ENCODE measurements at regions not wholly inside any gene's neighbourhood (a gene's known extent, or its start where the extent isn't known, plus 50 kb on each side); places are given as distances from the start of the nearest gene placed in this dataset.

DNA sequence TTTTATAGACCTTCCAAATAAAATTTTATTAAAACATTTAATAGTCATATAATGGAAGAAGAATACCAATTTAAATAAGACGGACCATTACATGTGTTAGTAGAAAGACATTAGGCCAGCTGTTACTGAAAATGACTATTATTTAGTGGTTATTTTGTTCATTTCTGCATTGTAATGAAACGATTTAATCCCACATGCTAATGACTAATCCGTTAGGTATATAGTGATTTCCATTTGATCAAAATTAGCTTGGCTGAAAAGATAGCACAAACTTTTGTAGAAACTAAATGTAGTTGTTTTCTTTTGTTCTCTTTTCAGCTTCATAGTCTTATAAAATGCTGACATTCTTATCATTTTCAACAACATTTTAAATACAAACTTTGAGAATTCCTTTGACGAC, 556.1 kb upstream of the TENM3 start:
- no peak for DNase-seq (ENCODE audit: extremely low read depth in 1 of 2, low read depth in 1 of 2)

DNA sequence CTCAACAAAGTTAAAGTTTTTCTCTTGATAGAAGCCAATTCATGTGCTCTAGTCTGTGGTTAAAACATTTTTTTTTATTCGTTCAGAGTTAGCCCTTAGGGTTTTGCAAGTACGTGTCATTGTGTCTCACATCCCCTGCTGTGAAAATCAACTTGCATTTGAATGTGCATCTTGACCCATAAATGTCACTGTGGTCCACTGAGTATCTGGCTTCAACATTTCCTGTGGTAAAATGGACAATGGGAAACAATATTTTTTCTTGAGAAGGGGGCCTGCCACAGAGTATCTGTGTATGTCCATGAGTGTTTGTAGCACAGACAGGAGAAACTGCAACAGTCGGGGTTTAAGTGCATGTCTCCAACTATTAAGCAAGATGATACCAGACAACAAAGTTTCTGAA, 554.8 kb upstream of the TENM3 start:
- DNase-seq (ENCODE audit: extremely low read depth in 1 of 2, low read depth in 1 of 2): no peak

DNA sequence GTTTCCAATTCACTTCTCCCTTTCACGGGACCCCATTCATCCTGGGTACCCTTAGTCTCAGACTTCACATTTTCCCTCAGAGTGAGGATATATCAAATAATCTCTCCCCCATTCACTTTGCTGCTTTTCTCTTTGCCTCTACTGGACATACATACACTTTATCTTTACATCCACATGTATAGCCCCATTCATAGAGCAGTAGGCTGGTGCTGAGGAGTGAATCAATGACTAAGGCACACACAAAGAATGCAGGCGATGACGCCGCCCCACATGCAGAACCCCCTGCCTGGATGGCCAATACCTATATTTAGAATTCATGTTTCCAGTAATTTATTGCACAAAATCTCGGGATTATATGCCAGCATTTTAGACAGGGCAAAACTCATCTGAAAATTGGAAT, 554.3 kb upstream of the TENM3 start:
- no peak for DNase-seq (ENCODE audit: extremely low read depth in 1 of 2, low read depth in 1 of 2)

DNA sequence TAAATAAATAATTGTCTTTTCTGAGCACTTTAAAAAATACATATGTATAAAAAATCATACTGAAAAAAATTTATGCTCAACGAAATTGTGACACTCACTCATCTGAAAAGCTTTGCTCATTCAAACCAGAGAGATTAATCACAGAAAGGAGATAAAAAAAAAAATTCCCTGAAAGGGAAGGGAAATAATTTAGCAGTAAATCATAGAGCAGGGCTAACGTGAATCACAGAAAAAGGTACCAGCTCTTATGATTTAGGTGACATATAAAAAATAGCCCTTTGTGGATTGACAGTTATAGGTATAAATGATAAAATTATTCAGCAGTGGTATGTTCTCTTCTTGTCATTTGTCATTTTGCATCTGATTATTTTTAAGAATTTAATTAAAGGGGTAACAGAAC, 552.7 kb upstream of the TENM3 start:
- no peak for DNase-seq (ENCODE audit: extremely low read depth in 1 of 2, low read depth in 1 of 2)

DNA sequence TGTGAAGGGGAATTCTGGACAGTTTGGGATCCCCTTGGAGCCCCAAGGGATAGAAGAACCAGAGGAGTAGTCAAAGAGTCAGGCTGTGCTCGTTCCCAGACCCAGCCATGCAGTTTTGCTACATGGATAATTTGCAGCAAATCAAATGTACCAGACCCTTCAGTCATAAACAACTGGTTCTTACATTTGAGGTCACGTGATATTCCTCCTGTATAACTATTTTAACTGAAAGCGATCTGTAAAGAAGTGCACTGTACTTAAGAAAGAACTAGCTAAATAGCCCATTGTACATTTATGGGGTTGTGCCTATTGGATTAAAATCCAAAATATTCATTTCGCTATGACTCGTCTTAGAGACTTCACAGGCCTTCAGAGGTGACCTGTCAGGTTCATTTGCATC, 550.2 kb upstream of the TENM3 start:
- no peak for DNase-seq (ENCODE audit: extremely low read depth in 1 of 2, low read depth in 1 of 2)

DNA sequence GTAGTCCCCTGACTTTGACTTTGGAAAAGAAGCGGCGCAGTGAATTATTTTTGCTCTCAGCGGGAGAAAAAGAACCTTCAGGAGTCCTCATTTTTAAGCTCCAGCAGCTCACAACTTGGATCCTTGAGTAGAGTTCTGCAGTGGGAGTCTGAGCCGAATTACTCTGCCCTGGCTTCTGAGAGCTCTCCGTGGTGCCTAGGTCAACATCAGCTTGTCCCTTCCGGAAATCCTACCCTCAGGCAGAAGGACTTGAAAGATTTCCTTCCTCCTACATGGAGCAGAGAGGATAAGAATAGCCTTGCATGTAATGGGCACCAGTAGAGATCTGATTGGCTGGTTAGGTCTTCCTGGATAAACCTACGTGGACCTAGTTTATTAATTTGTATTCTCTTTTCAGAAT, 549.7 kb upstream of the TENM3 start:
- DNase-seq (ENCODE audit: extremely low read depth in 1 of 2, low read depth in 1 of 2): no peak

DNA sequence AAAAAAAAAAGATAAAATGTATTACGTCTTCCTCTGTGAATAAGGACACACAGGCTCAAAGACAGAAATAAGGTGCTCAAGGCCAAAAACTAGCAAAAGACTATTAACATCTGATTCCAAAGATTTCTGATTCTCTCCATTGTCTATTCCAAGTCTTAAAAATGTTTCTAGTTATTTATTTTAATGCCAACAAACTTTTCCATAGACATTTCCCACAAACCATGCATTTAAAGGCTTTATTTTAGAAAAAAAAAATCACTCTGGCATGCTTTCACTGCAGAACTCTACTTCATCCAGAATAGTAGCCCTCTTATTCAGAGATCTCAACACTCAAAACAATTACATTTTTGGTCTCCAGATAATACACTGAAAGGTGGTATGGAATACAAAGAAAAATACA, 545.0 kb upstream of the TENM3 start:
- no peak for DNase-seq (ENCODE audit: extremely low read depth in 1 of 2, low read depth in 1 of 2)

DNA sequence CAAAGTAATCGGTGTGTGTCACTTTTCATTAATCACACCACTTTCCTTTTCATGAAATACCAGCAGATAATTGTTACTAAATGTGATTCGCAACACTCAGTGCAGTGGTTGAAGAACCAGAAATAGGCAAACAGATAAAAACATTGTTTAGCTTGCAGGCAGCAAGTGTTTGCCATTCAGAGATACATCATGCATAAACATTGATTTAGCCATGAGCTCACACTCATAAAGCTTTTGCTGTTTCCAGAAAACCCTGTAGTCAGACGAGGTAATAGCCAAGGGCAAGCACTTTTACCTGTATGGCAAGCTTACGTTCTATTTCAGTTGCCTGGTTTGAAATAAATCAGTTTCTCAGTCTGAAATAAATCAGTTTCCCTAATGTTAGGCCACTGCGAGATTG, 542.0 kb upstream of the TENM3 start:
- no peak for DNase-seq (ENCODE audit: extremely low read depth in 1 of 2, low read depth in 1 of 2)

DNA sequence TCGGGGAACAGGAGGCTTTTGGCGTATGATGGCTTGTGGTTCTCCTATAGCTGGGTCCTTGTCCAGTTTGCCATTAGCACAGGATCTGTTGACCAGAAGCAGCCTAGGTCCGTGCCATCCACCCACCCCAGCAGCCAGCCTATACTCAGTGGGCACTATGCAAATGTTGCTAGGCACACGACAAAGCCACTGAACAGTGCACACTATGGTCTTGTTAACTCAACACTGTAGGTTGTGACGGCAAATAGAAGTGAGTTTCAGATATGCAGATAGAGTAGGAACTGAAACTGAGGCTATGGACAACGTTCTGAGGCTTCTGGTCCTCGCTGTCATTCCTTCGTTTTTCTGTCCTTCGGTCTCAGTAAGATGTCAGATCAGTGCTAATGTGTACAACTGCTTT, 541.3 kb upstream of the TENM3 start:
- DNase-seq (ENCODE audit: extremely low read depth in 1 of 2, low read depth in 1 of 2): no peak

DNA sequence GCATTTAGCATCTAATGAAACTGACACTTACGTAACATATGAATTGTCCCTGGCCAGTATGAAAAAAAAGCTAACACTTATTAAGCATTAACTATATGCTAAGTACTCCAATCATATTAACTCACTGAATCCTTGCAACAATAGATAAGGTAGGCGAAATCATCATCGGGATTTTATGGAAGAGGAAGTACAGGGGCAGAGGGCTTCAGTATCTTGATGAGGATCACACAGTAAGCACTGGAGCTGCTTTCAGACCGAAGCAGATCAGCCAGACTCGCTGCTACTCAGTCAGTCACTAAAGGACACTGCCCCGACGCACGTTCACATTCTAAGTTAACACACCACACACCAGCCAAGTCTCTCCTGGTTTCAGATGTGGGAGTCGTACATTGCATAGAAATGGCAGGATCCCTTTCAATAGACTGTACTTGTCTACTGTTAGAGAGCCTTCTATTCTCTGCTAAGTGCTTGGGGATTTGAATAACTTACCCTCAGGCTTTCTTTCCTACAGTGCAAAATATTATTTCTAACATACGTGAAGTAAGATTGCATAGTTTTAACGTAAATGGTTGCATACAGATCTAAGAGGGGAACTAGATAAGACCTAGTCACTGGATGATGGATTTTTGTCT, 540.2 kb upstream of the TENM3 start:
- no peak for DNase-seq (ENCODE audit: extremely low read depth in 1 of 2, low read depth in 1 of 2)

DNA sequence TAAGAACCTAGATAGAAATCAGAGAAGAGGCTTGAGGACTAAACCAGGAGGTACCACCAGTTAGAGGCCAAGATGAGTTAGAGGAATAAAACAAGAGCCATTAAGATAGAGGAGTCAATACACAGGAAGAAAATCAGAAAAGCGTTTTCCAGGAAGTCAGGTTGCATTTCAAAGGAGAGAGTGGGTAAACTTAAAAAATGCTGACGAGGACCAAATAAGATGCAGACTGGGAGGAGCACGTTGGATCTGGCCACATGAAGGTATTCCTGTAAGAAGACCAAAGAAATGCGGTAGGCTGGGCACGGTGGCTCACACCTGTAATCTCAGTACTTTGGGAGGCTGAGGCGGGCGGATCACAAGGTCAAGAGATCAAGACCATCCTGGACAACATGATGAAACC, 533.1 kb upstream of the TENM3 start:
- DNase-seq (ENCODE audit: extremely low read depth in 1 of 2, low read depth in 1 of 2): no peak

DNA sequence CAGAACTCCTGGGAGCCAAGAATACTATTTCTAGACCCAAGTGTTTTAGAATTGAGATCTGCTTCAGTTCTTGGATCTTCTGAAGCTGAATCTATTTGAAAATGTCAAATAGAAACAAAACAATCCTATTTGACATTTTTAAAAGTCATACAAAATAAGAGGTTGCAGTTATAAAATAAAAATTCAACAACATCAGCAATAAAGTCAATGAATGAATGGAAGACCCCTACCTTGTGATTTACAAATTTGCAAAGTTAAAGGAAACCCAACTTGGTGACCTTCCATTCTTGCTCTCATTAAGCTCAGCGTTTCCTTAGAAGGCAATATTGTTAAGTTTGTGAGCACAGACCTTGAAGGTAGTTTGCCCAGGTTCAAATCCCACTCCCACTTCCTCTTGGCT, 531.8 kb upstream of the TENM3 start:
- no peak for DNase-seq (ENCODE audit: extremely low read depth in 1 of 2, low read depth in 1 of 2)

DNA sequence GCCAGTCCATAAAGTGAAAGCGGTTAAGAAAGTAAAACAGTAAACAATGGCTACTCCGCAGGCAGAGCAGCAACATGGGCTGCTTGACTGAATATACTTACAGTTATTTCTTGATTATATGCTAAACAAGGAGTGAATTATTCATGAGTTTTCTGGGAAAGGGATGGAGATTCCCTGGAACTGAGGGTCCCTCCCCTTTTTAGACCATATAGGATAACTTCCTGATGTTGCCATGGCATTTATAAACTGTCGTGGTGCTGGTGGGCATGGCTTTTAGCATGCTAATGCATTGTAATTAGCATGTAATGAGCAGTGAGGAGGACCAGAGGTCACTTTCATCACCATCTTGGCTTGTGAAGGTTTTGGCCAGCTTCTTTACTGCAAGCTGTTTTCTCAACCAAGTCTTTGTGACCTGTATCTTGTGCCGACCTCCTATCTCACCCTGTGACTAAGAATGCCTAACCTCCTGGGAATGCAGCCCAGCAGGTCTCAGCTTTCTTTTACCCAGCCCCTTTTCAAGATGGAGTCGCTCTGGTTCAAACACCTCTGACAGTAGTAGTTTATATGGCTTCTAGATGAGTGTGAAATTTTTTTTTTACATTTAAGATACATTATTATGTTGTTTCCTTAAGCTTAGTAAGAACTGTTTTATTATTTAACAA, 514.8 kb upstream of the TENM3 start:
- no peak for DNase-seq (ENCODE audit: extremely low read depth in 1 of 2, low read depth in 1 of 2)

DNA sequence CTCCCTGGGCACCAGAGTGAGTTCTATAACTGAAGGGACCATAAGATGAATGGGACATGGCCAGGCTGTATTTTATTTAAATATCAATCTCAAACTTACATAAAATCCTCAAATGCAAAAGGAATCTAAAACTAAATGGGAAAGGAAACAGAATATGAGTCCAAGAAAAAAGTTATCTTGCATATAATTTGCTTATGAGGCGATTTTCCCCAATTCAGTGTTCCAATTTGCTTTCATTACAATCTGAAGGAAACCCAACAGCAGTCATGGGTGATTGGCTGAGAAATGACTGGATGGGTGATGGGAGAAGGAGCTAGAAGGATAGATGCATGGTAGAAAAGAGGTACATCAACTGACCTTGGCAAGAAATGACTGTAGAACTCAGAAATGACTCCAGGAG, 511.3 kb upstream of the TENM3 start:
- DNase-seq (ENCODE audit: extremely low read depth in 1 of 2, low read depth in 1 of 2): no peak

DNA sequence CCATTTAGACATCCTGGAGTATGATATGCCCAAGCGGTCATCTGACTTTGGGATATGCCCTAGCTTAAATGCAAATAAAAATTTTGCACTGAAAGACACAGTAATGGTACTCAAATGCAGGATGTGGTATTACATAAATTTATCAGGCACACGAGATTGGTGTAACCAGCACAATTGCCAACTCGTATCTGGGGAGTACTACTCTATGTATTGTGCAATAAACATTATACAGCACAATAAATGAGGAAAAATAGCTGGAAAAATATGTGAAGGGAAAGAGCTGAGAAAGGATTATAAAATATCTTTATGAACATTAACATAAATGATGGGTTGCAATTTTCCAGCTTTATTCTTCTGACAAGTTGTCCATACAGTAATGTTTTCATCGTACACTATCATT, 505.5 kb upstream of the TENM3 start:
- no peak for DNase-seq (ENCODE audit: extremely low read depth in 1 of 2, low read depth in 1 of 2)

DNA sequence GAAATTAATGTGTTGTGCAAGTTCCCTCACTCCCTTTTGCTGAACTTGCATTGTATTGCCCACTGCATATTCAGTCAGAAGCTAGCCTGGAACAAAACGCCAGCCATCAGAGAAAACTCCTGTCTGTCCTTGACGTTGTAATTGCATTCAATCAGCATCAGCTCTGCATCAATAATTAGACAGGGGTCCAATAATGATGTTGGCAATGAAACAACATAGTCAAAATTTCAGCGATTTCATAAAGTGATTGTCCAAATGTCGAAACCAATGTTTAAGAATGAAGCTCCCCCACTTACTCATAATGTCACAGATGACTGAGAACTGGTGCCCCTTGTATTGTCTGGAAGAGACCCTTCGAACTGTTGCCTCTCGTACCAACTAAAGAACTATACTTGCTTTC, 504.2 kb upstream of the TENM3 start:
- no peak for DNase-seq (ENCODE audit: extremely low read depth in 1 of 2, low read depth in 1 of 2)

DNA sequence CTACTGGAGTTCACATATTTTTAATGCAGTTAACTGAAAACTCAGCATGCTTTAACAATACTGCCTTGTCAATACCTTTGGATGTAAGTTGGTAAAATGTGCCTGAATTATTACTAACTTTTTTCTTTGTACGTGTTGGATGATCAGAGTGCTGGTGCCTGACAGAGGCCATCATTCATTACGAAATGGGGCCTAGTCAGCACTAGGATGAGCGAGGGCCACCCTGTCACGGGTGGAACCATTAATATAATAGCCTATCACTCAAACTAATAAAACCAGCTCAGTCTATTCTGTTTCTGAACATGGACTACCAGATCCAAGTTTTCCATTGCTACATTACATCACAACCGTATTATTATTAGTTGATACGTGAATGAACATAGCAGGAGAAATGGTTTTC, 501.7 kb upstream of the TENM3 start:
- DNase-seq (ENCODE audit: extremely low read depth in 1 of 2, low read depth in 1 of 2): no peak

DNA sequence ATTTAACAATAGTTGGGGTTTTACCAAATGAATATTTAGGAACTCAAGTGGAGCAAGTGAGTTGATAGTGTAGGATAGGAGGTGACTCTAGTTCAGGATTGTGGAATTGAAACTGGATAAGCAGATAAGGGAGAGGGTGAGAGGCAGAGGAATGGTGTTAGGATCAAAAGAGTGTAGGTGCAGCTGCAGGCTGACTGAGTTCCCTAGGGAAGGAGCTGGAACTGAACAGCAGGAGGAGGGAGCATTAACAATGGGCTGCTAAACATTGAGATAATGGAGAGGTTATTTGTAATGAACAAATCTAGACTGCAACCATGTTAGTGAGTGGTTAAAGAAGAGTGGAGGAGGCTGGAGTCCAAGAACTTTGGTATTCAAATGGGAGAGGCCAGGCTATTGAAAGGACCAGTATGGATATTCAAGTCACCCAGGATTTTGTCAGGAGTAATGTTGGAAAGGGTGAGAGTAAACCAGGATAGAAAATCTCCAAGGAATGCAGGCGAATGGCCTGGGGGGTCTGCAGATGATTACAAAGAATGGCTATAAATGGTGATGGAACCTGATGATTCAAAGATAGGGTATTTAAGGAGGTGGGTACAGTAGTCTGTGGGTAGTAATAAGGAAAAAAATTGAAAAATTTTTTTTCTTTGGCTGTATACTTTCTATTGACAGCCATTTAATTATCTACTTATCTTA, 497.1 kb upstream of the TENM3 start:
- DNase-seq (ENCODE audit: extremely low read depth in 1 of 2, low read depth in 1 of 2): no peak

DNA sequence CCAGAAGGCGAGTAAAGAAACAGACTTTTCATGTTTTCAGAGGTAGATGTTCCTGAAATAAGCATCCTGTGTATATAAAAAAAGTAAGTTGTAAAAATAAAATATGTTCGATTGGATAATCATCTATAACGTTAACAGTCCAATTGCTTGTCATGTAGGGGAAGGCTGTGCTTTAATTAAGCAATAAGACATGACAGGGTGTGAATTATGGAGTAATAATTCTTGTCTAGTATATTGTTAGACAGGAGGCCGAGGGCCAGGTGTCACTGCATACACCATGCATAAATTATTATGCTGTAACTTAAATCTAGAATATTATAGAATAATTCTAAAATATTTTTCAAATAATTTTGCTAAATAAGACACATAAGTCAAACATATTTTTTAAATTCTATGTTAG, 494.6 kb upstream of the TENM3 start:
- no peak for DNase-seq (ENCODE audit: extremely low read depth in 1 of 2, low read depth in 1 of 2)

DNA sequence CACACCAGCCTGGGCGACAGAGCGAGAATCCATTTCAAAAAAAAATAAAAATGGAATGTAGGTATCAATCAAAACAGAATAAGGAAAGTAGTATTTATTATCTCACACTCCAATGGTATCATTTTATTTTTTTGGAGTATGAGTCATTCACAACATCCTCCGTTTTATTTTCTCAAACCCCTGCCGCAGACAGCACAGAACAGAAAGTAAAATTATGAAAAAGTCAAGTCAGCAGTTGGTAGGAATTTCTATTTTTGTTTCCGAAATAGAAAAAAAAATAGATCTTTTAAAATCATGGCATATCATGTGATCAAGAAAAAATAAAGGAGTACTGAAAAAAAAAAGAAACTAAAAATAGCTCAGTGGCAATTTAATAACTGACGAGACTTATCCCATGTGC, 490.7 kb upstream of the TENM3 start:
- no peak for DNase-seq (ENCODE audit: extremely low read depth in 1 of 2, low read depth in 1 of 2)

DNA sequence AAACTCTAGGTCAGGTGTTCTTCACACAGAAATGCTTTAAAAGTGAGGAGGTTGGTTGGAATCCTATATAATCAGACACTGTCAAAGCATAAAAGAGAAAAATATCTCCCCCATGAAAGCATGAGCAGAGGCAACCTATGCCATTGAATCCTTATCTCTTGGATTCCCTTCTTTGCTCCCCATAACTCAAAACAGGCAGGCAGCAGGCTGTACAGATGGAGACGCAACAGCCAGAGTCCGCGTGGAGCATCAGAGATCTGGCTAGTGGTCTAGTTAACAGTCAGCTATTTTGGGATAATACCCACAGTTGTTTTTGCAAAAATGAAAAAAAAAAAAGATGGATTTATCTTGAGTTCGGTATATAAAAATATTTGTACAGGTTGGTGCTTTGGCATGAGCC, 490.0 kb upstream of the TENM3 start:
- DNase-seq (ENCODE audit: extremely low read depth in 1 of 2, low read depth in 1 of 2): no peak

DNA sequence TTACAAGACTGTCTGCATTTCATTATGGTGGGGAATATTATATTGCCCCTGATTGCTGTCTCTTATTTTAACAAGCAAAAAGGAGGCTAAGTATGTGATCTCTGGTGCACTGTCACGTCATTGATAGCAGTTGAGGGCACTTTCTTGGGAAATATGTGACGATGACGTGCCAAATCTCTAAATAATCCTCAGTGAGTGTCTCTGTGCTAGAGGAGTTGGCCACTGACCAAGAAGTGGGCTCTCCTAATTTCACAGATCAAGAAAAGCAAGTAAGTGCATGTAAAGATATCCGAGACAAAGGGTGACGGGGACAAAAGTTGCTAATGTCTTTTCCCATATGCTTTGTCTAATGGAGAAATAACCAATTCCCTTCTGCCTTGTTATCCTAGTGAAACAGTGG, 487.4 kb upstream of the TENM3 start:
- no peak for DNase-seq (ENCODE audit: extremely low read depth in 1 of 2, low read depth in 1 of 2)
